OCI-LY3 (cell line): ENCODE measurements at regions not wholly inside any gene's neighbourhood (a gene's known extent, or its start where the extent isn't known, plus 50 kb on each side); places are given as distances from the start of the nearest gene placed in this dataset.

Experiments
- H2AFZ ChIP-seq: fragments of 200-600, 300-600 bp; shearing (Covaris generic); 2 replicates; pipeline ENCODE4 v1.6.0; 2014; ENCODE audit warnings: antibody characterized with exemption, low read depth, low read length
- H3K27ac ChIP-seq: fragments of 200-600, 300-600 bp; sonication (generic); 2 replicates; pipeline ENCODE4 v1.5.1; 2014; ENCODE audit warnings: mild to moderate bottlenecking, low read length, moderate library complexity, mixed read lengths
- H3K27me3 ChIP-seq: fragments of 200-600, 300-600 bp; sonication (generic); 2 replicates; pipeline ENCODE4 v1.6.1; 2014; ENCODE audit warnings: low read depth, low read length, mixed read lengths
- H3K36me3 ChIP-seq: fragments of 200-600, 300-600 bp; sonication (generic); replicated peaks from 2 replicates; pipeline ENCODE3; 2014; ENCODE audit warnings: low read depth, low read length, mixed read lengths
- H3K4me1 ChIP-seq: fragments of 300-600, 200-600 bp; sonication (generic); 2 replicates; pipeline ENCODE4 v1.6.1; 2014; ENCODE audit warnings: low read length, mixed read lengths
- H3K4me2 ChIP-seq: fragments of 200-600, 300-600 bp; sonication (generic); 2 replicates; pipeline ENCODE4 v1.6.1; 2014; ENCODE audit warnings: low read length, mixed read lengths
- H3K4me3 ChIP-seq: fragments of 300-600, 200-600 bp; sonication (generic); 2 replicates; pipeline ENCODE4 v1.5.1; 2014; ENCODE audit warnings: antibody characterized with exemption, mild to moderate bottlenecking, low read length, moderate library complexity
- H3K79me2 ChIP-seq: fragments of 300-600, 200-600 bp; shearing (Covaris generic); 2 replicates; pipeline ENCODE4 v1.6.1; 2014; ENCODE audit warnings: mild to moderate bottlenecking, low read length, mixed read lengths
- H3K9ac ChIP-seq: fragments of 300-600, 200-600 bp; shearing (Covaris generic); 2 replicates; pipeline ENCODE4 v1.6.0; 2014; ENCODE audit warnings: mild to moderate bottlenecking, low read length, moderate library complexity
- H3K9me3 ChIP-seq: fragments of 200-600, 300-600 bp; shearing (Covaris generic); 2 replicates; pipeline ENCODE4 v1.6.1; 2014; ENCODE audit warnings: low read length, mixed read lengths; ENCODE audit not compliant: insufficient read depth
- H4K20me1 ChIP-seq: fragments of 200-600, 300-600 bp; sonication (generic); 2 replicates; pipeline ENCODE4 v1.6.1; 2016; ENCODE audit warnings: low read length, mixed read lengths; ENCODE audit not compliant: insufficient read depth
- CTCF ChIP-seq: fragments of 200-600, 300-600 bp; sonication (generic); IDR thresholded peaks from 2 replicates; pipeline ENCODE4 v1.5.1; 2014; ENCODE audit warnings: antibody characterized with exemption, low read length, low read depth
- EZH2phosphoT487 ChIP-seq: fragments of 200-600 bp; shearing (Covaris generic); IDR thresholded peaks from 2 replicates; pipeline ENCODE4 v1.6.1; 2018; ENCODE audit warnings: antibody characterized with exemption, mixed run types, low read depth

GRCh38 chr10:4043897-4044665 is 259.1 kb upstream of the KLF6 start:
- H2AFZ ChIP-seq, result no peak overlapping the region
- no peak overlapping the region for H3K4me2 ChIP-seq
- no peak overlapping the region for H3K4me3 ChIP-seq
- no peak overlapping the region for H3K27ac ChIP-seq
- no peaks in the 10 kb centered on the region for H3K79me2 ChIP-seq
- peaks cover 8% of the 10 kb centered on the region; the same call in 1 of the 2 replicates for H3K9me3 ChIP-seq
- no peak overlapping the region for H3K9ac ChIP-seq
- H3K4me1 ChIP-seq, result peaks cover 15% of the 10 kb centered on the region
- no peaks in the 10 kb centered on the region for H3K27me3 ChIP-seq
- no peak for TF ChIP-seq EZH2phosphoT487
- no peak for TF ChIP-seq CTCF
- no peaks in the 10 kb centered on the region for H4K20me1 ChIP-seq
- H3K36me3 ChIP-seq, result peaks cover 3% of the 10 kb centered on the region

DNA sequence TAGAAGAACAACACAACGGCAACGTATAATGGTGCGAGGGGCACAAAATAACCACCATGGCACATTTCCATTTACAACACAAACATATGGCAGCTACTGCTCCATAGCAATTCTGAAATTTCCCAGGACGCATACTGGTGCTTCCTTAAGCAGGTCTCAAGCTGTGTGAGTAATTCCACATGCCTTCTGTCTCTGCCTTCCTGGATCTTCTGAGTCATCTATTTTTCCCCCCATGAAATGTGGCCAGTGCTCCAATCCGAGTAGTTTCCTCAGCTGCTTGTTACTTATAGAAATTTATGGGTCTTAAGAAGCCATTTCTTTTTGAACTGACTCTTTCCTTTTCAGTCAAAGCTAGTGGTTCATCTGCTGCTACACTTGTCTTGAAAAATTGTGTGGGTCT is 256.6 kb upstream of the KLF6 start:
- H4K20me1 ChIP-seq, result no peaks in the 10 kb centered on the region
- peaks cover 8% of the 10 kb centered on the region; the same call in 1 of the 2 replicates for H3K9me3 ChIP-seq
- no peak overlapping the region for H2AFZ ChIP-seq
- no peak overlapping the region for H3K27ac ChIP-seq
- H3K9ac ChIP-seq, result no peak overlapping the region
- H3K4me3 ChIP-seq, result no peak overlapping the region
- no peak overlapping the region for H3K4me2 ChIP-seq
- TF ChIP-seq CTCF, result no peak
- no peak for TF ChIP-seq EZH2phosphoT487
- H3K27me3 ChIP-seq, result no peaks in the 10 kb centered on the region
- no peaks in the 10 kb centered on the region for H3K79me2 ChIP-seq
- H3K36me3 ChIP-seq, result peaks cover 3% of the 10 kb centered on the region
- peaks cover 13% of the 10 kb centered on the region for H3K4me1 ChIP-seq

DNA sequence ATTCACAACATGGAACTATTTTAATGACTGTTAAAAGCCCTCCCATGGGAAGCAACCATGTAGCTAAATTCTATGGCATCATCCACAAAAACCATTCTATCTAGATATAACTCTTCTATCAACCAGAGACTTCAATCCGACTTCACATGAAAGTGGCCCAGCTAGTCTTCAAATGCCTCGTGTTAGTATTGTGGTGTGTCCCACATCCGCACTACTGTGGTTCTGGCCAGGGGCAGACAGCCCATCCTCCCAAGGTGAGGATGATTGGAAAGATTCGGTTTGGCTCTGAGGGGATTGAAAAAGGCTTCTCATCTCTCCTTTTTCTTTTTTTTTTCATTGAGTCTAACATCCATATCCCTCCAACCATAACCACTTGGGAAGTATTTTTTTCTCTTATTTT is 253.0 kb upstream of the KLF6 start:
- Histone ChIP-seq H4K20me1 (no peaks in the 10 kb centered on the region), H3K9ac (no peak overlapping the region), H3K79me2 (no peaks in the 10 kb centered on the region), H3K4me3 (no peak overlapping the region), H3K27me3 (no peaks in the 10 kb centered on the region), H3K27ac (no peak overlapping the region), H3K36me3 (peaks cover 3% of the 10 kb centered on the region), H3K4me1 (peaks cover 14% of the 10 kb centered on the region), H2AFZ (no peak overlapping the region), H3K4me2 (no peak overlapping the region), H3K9me3 (peaks cover 8% of the 10 kb centered on the region; the same call in 1 of the 2 replicates)
- TF ChIP-seq EZH2phosphoT487, result no peak
- TF ChIP-seq CTCF, result no peak

DNA sequence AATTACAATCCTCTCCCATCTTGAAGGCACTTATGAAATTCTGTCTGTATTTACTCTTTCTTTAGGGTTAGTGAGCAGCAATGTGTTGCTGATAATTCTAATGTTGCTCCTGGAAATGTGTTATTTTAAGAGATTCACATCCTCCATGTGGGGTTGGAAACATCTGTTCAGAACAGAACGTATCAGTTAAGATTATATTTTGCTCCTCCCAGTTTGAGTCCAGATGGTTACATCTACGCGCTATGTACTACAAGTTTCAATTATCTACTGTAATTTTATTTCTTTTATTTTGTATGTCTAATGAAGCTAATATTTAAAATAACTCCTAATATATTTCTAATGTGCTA is 250.6 kb upstream of the KLF6 start:
- Histone ChIP-seq H3K36me3 (peaks cover under 1% of the 10 kb centered on the region), H3K27me3 (no peaks in the 10 kb centered on the region), H3K27ac (no peak overlapping the region), H3K9ac (no peak overlapping the region), H3K79me2 (no peaks in the 10 kb centered on the region), H3K4me1 (peaks cover 24% of the 10 kb centered on the region), H3K9me3 (no peaks in the 10 kb centered on the region), H2AFZ (no peak overlapping the region), H3K4me2 (no peak overlapping the region), H4K20me1 (no peaks in the 10 kb centered on the region), H3K4me3 (no peak overlapping the region)
- TF ChIP-seq CTCF (no peak), EZH2phosphoT487 (no peak)
